IPS-NIHi11 (cell line): ENCODE measurements at regions not wholly inside any gene's neighbourhood (a gene's known extent, or its start where the extent isn't known, plus 50 kb on each side); places are given as distances from the start of the nearest gene placed in this dataset.
"Not testable (repeated sequence)": the region's sequence is repeated elsewhere in the genome, so short reads cannot be mapped to it uniquely, and the experiment has no call there.

Source experiments
- DNase-seq: peaks from one replicate; pipeline ENCODE4 v3.0.0; 2012; ENCODE audit warnings: mixed read lengths, low spot score

DNA sequence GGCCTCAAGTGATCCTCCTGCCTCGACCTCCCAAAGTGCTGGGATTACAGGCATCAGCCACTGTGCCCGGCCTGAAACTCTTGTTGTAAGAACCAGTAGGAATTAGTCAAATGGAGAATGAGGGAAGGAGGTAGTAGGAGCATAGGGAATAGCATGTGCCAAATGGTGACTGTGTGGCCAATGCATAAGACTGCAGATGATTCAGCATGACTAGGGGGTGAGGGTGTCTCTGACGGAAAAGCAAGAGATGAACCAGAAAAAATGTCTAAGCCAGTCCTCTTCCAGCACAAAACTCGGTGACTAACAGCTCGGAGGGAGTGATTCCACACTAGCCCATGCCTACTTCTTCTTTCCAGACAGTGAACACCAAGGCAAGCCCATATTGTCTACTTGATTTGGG lies 58.2 kb upstream of the DUSP21 start:
- no peak for DNase-seq

DNA sequence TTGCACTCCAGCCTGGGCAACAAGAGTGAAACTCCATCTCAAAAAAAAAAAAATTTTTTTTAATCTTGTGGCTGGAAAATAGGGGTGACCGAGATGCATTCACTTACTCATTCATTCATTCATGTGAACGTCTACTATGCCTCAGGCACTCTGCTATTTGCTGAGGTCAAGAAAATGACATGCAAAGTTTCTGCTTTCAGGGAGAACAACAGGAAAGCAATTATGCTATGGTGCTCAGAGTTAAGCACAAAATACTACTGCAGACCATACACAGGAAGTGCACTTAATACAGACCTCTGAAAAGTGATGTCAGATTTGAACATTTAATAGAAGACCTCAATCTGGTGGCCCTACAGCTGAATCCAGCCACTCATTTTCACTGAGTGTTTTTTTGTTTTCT lies 59.6 kb upstream of the DUSP21 start:
- DNase-seq = no peak

DNA sequence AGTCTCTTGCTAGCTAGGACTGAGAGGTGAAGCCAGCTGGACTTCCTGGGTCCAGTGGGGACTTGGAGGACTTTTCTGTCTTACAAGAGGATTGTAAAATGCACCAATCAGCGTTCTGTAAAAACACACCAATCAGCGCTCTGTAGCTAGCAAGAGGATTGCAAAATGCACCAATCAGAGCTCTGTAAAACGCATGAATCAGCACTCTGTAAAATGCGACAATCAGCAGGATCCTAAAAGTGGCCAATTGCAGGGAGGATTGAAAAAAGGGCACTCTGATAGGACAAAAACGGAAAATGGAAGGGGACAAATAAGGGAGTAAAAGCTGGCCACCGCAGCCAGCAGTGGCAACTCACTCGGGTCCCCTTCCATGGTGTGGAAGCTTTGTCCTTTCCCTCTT lies 65.6 kb upstream of the DUSP21 start:
- DNase-seq = no peak

GRCh38 chrX:44775726-44776125 lies 68.1 kb upstream of the DUSP21 start:
- no peak for DNase-seq

DNA sequence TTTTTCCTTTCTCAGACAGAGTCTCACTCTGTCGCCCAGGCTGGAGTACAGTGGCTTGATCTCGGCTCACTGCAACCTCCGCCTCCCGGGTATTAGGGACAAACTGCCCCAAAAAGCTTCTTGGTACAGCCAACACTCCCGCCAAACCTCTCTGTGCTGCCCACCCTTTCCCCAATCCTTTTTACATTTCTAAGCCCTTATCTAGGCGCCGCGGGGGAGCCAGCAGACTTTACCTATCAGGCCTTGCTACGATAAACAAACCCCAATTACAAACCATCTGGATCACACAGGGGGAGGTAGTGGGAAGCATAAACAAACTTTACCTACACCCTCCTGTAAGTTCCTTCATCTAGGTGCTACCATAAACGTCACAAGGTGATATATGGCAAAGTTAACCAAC lies 69.8 kb upstream of the DUSP21 start:
- not testable (repeated sequence) for DNase-seq

DNA sequence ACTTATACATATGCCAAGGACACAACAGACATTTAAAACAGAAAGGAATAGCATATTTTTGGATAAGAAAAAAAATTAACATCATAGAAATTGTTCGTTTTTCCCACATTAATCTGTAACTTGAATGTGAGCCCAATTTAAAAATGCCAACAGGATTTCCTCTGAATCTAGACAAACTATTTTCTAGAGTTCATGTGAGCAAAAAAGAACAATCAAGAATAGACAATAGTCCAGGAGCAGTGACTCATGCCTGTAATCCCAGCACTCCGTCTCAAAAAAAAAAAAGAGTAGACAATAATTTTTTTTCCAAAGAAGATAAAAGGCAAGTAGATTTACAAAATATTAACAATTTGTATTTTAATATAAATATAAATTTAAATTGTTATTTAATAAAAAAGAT lies 73.7 kb upstream of the DUSP21 start:
- DNase-seq = no peak

DNA sequence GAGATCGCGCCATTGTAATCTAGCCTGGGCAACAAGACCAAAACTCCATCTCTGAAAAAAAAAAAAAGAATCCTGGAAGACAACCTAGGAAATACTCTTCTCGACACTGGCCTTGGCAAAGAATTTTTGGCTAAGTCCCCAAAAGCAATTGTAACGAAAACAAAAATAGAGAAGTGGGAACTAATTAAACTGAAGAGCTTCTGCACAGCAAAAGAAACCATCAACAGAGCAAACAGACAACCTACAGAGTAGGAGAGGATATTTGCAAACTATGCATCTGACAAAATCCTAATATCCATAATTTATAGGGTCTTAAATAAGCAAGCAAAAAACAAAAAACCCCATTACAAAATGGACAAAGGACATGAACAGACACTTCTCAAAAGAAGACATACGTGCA lies 76.5 kb upstream of the DUSP21 start:
- DNase-seq = no peak

DNA sequence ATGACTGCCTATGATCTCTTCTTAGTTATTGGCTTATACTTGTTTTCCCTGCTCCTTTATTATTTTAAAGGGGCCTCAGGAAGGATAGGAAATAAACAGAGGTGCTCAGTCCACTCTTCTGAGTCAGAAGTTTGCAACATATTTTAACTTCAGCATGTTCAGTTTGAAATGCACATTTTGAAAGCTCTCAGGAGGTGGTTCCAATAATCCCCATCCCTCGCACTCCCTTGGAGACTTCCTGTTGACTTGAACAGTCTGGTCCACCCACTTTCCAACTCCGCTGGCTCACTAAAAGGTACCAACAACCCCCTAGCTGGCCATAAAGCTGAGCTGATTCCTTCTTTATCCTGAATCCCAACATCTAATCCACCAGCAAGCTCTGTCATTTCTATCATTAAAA lies 78.3 kb upstream of the DUSP21 start:
- DNase-seq = no peak

- no peak for DNase-seq
Observed at GRCh38 chrX:44747969-44748368, 95.9 kb upstream of the DUSP21 start.

DNA sequence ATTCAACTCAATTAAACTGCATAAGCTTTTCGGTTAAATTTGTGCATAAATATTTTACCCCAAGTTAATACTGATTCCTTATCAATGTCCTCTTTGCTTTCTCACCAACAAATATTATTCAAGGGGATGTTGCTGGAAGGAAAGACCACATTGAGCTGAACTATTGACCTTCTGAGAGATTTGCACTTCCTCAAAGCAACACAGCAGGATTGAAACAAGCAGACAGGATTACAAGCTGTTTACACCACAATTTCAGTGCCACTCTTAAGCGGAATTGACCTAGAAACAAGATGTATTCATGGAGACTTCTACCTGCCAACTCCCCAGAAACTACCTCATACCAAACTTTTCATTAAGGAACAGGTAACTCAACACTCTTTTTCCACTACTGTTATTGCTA lies 96.5 kb upstream of the DUSP21 start:
- DNase-seq = no peak

DNA sequence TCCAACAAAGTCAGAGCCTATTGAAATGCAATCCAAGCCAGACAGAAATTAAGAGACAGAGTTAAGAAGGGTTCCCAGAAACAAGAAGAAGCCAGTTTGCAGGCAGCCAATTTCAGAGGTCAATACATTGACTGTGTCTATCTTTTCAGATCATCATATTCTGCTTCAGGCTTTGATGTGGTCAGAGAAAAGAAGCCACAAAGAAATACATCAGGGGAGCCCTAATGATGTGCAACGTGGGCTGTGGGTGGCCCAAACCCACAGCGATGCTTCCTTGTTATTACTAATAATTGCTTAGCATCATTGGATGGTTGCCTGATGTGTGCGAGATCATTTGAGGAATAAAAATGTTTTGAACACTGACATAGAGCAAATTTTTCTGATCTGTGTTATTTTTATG lies 99.0 kb upstream of the DUSP21 start:
- no peak for DNase-seq

DNA sequence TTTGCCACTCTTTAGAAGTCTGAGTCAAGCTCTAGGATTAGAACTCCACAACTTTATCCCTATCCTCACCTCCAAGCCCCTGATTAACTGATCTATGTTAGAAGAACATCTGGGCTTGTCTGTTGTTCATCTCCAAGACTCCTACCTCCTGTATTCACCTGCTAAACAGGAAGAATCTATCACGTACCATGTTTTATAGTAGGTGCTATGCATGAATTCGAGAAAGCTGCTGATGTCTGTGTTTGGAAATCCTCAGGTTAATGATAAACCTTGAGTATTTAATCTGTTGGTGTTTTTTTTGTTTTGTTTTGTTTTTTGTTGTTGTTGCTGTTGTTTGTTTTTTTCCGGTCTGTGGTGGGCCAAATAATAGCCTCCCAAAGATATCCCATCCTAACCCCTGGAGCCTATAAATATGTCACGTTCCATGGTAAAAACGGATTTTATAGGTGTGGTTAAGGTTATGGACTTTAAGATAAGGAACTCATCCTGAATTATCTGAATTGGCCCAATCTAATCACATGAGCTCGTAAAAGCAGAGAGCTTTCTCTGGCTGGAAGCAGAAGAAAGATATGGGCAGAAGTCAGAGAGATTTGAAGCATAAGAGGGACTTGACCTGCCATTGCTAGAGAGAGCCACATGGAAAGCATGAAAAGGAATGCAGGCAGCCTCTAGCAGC lies 101.2 kb upstream of the DUSP21 start:
- no peak for DNase-seq

- DNase-seq = not testable (repeated sequence)
Observed at GRCh38 chrX:44741859-44742258, 102.0 kb upstream of the DUSP21 start.

GRCh38 chrX:44741458-44741857 lies 102.4 kb upstream of the DUSP21 start:
- not testable (repeated sequence) for DNase-seq

- DNase-seq = no peak
Observed at GRCh38 chrX:44735498-44735897, 108.3 kb upstream of the DUSP21 start.

- DNase-seq = no peak
Observed at GRCh38 chrX:44733931-44734330, 109.9 kb upstream of the DUSP21 start.

- DNase-seq = no peak
Observed at GRCh38 chrX:44731160-44731559, 112.7 kb upstream of the DUSP21 start.

DNA sequence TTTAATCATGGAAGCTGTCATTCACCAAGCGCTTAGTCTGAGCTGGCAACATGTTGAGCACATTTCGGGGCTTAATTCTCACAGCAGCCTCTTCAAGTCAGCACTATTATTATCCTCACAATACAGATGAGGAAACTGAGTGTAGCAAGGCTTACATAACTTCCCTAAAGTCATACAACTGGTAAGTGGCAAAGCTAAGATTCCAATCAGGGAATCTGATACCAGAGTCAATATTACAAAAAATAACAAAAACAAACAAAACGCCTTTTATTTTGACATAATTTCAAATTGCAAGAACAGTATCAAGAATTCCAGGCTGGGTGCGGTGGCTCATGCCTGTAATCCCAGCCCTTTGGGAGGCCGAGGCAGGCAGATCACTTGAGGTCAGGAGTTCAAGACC lies 120.4 kb upstream of the DUSP21 start:
- no peak for DNase-seq

DNA sequence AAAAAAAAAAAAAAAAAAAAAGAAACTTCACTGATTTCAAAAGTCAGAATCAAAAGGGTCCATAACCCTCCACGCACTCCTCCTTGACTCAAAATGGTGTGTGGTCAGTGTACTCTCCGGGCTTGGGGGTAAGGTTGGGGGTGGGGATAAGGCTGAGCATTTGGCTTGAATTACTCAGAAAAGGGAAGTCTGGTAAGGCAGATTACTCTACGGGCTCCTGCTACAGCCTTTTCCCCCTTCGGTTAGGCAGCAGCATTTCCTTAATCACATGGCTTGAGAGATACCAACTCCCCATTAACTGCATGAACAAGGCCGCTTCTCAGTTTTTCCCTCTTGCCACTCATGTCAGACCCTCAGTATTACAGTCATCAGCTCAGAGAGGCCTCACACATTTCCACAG lies 135.4 kb upstream of the DUSP21 start:
- DNase-seq = no peak

- DNase-seq = no peak
Observed at GRCh38 chrX:44705817-44706551, 137.8 kb upstream of the DUSP21 start.

DNA sequence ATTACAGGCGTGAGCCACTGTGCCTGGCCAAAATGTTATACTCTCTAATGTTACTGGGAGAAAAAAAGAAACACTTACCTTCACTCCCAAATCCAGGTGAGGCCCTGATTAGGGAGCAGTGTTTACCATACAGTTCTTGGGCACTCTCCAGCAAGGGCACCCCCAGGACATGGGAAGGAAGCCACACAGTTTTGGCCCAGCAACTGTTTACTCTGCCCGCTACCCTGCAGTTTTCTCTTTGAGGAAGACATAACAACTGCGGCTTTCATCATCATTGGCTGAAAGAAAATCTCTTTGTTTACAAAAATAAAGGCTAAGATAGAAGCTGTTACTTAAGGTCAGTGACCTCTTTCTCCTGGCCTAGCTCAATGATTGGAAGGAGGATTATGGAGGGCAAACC lies 145.5 kb upstream of the DUSP21 start:
- DNase-seq = no peak

DNA sequence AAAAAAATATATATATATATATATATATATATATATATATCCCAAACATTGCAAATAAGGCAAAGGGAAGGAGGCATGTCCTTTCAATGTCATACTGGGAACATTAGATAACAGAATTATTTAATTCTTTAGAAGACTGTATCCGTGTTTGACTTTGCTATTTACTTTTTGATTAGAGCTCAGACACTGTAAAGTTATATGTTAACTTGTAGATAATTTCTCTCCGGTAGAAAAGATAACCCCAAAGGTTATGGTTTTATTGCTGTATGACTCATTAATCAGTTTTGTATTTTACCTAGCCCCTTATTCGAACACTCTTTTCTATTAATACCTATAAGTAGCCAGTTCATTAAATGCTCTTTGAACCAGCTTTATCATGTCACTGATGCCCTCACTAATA lies 150.6 kb upstream of the DUSP21 start:
- no peak for DNase-seq

DNA sequence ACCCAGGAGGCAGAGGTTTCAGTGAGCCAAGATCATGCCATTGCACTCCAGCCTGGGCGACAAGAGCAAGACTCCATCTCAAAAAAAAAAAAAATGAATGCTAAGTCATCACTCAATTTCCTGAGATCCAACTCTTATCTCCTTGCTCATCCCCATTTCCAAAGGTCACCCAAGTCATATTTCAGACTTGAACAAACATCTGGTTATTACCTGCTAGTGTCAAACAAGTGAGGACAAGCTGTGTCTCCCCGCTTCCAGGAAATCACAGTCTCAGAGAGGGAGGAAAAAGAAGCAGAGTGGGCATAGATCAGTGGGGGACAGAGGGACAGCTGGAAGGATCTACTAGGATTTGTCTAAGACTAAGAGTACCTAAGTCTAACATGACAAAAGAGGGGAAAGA lies 147.5 kb upstream of the FUNDC1 start:
- no peak for DNase-seq
